Activated CD4-positive, alpha-beta T cell treated with anti-CD3 and anti-CD28 coated beads, Interleukin-10, Interleukin-2, amounts not matched to agents 100 ng/mL and 50 ng/mL, durations not matched to agents 16 hours and 8 hours (primary cell): ENCODE measurements at regions not wholly inside any gene's neighbourhood (a gene's known extent, or its start where the extent isn't known, plus 50 kb on each side); places are given as distances from the start of the nearest gene placed in this dataset.
"Not testable (repeated sequence)": the region's sequence is repeated elsewhere in the genome, so short reads cannot be mapped to it uniquely, and the experiment has no call there.

Experiments
- DNase-seq: peaks from one replicate; pipeline ENCODE4 v3.0.0-alpha.2; 2020

GRCh38 chr21:14825514-14825974 is 239.3 kb downstream of the NRIP1 start:
- DNase-seq: peak; percentile 55

DNA sequence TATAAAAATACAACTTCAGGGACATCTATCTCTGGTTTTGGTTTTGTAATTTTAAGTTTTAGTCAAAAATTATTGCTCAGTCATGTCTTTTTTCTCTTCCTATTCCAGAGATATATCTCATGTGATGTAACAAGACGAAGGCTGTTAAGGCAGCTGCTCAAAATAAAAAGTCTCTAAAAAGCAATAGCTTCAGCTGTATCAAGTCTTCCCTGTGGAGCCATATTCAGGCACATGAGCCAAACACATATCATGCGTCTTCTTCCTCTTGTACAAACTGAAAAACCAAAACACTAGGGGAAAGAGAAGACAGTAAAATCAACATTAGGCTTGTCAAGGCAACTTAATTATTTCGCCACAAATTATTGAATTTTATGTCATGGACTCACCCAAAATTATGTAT is 240.7 kb downstream of the NRIP1 start:
- no peak for DNase-seq

GRCh38 chr21:14817311-14817710 is 247.5 kb downstream of the NRIP1 start:
- DNase-seq: no peak

DNA sequence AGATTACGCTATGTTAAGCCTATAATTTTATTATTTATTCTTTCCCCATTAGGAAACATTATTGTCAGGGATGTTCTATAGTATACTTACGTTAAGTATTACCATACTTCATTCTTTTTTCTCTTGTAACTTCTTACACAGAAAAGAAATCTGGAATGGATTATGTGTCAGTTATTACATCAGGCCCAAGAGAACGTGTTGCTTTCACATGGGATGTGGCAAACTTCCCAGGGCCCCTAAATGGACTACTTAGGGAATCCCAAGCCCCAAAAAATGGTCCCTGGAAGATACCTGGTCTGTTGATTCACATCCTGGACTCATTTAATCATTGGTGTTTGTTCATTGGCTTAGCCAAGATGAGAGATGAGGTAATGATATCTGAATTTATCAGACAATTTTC is 249.8 kb downstream of the NRIP1 start:
- DNase-seq: no peak

GRCh38 chr21:14814282-14814681 is 250.5 kb downstream of the NRIP1 start:
- DNase-seq: peak; percentile 2

- DNase-seq: not testable (repeated sequence)
Observed at GRCh38 chr21:14804170-14804569, 258.1 kb upstream of the SAMSN1 start.

GRCh38 chr21:14797543-14797942 is 251.4 kb upstream of the SAMSN1 start:
- no peak for DNase-seq

DNA sequence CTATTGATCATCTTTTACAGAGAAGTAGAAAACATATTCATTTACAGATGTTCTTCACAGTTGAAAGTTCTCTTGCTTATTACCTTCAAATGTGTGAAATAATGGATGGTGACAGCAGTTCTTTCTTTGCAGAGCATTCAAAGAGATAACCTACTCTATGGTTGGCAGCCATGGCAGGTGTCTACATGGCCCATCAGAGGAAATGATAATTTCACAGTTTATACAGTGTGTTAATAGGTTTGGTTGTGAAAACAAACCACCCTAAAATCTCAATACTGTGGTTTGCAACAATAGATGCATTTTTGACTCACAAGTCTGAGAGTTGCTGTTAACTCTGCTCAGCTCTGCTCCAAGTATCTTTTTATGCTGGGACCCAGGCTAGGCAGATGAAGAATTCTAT is 241.2 kb upstream of the SAMSN1 start:
- no peak for DNase-seq

DNA sequence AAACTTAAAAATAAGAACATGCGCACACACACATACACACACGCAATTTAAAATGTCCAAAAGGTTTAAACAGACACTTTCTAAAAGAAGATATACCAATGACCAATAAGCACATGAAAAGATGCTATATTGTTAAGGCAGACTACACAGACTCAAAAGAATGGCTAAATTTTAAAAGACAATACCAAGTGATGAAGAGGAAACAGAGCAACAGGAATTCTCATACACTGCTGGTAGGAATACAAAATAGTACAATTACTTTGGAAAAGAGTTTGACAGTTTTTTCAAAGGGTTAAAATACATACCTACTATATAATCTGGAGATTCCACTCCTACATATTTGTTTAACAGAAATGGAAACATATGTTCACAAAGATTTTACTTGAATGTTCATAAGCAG is 239.6 kb upstream of the SAMSN1 start:
- no peak for DNase-seq

GRCh38 chr21:14773777-14774345 is 227.7 kb upstream of the SAMSN1 start:
- DNase-seq: peak; percentile 61

GRCh38 chr21:14771593-14771992 is 225.5 kb upstream of the SAMSN1 start:
- no peak for DNase-seq

DNA sequence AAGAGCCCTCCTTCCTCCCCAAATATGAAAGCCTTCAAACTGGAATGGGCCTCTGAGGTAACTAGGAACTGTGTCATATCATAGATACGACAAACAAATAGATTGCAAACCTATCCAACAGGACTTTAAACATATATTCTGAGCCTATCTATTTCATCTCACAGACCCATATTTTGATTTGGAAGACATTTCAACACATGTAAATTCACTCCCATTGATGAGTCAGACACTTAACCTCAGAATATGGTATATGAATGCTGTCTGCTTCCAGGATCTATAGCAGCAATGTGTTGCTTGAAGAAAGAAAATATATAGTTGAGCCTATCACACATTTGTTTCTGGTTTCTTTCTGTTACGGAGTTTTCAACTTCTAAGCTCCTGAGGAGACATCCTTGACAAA is 221.9 kb upstream of the SAMSN1 start:
- no peak for DNase-seq

DNA sequence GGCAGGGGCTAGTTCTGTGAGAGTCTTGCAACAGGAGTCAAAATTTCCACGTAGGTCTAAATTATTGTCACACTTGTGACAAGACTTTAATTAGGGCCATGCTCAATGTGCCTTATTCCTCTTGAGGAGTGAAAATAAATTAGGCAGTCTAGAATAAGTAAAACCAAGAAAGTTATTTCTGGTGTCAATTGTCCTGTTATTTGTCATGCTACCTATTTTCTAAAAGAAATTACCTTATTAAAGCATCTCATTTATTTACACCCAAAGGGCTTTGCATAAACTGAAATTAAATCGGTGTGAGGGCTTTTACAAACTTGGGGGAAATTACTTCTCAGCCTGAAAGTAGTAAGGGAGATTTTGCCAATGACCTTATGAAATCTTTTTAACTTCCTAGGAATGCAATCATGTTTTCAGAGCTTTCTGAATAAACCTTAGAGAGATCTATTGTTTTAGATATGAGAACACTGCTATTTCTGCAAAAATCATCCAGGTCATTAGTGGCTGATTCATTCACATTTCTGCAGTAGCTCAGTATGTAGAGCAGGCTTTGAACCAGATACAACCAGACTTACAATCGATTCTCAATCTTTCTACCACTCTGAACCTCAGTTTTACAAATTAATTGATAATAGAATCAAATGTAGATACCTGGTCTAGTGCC is 221.2 kb upstream of the SAMSN1 start:
- DNase-seq: no peak

DNA sequence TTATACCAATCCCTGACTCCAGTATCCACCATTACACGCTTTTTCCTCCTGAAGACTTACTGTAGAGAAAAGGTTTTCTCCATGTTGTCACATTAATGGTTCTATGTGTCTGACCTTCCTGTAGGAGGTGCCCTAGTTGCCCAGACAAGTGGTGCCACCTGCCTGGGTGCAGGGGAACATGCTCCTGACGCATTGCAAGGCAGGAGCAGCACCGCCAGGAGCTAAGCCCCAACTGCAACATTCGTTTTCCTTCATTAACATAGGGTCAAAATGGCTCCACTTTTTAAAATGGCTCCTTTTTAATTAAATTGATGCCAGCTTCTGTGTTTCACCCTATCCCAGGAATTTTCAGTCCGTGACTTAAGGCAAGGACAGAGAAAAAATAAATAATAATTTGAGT is 220.1 kb upstream of the SAMSN1 start:
- no peak for DNase-seq

DNA sequence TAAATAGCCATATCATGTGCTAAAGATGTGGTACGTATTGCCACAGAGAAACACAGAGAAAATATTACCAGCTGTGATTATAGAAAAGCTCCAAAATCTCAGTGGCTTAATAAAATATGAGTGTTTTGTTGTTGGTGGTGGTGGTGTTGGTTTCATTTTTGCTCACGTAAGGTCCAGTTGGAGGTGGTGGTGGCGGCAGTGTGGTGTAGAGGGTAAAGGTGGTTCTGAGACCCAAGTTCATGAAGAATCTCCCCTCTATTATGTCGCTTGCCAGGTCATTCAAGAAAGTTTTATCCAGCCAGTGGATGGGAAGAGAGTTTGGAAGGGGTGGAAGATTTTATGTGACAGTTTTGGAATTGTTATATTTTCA is 217.6 kb upstream of the SAMSN1 start:
- DNase-seq: peak; percentile 19

DNA sequence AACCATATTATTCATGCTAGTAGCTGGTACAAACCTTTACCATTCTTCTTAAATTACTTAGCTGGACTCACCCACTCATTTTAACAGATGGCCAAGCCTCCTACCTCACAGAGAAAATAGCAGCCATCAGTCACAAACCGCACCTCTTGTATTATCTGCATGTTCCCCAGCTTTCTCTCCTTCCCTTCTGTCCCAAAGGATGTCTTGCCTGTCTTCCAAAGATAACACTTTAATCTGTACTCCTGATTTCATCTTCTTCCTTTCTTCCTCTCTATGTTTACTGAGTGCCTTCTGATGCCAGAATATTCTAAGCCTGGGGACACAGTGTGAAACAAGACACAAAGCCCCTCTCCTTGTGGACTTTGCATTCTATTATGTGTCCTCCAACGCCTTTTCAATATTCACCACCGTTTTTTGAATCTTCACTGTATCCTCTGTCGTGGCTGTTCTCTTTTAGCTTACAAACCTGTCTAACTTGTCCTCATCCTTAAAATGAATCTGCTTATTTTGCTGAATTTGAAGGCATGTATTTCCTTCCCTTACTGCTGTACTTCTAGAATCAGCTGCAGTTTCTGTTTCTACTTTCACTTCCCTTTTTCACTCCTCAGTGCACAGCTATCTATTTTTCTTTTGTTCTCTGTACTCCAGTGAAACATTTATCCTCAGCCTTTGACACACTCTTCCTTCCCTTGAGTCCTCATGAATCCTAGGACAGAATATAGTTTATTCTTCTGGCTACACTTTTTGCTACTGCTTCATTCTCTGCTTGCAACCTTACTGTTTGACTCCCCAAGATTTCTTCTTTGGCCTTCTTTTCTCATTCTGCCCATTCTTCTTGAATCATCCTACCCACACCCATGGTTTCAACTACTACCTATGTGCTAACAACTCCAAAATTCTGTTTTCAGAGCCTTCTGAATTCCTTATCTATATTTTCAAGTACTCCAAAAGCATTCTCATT is 216.9 kb upstream of the SAMSN1 start:
- peak; percentile 53 for DNase-seq

- no peak for DNase-seq
Observed at GRCh38 chr21:14762327-14762726, 216.2 kb upstream of the SAMSN1 start.

- no peak for DNase-seq
Observed at GRCh38 chr21:14759285-14759684, 213.2 kb upstream of the SAMSN1 start.

- no peak for DNase-seq
Observed at GRCh38 chr21:14758849-14759248, 212.7 kb upstream of the SAMSN1 start.

DNA sequence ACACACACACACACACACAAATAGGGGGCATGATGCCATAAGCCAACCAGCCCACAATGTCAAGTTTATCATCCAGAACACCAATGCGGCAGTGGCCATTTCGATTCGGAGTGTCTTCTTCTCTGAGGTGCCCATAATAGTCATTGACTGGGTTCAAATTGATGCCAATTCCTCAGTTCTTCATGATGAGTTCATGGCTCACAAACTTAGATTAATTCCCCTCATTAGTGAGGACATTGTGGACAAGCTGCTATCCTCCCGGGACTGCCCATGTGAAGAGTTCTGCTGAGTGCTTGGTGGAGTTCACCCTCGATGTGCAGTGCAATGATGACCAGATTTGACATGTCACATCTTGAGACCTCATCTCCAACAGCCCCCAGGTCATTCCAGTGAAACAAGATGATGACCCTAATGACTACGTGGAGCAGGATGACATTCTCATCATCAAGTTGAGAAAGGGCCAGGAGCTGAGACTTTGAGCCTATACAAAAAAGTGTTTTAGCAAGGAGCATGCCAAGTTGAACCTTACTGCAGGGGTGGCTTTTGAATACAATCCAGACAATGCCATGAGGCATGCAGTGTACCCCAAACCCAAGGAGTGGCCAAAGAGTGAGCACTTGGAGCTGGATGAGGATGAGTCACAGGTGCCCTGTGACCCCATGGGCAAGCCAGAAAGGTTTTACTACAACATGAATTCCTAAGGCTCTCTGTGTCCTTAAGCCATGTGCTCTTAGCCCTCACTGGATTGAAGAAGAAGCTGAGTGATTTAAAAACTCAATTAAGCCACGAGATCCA is 211.6 kb upstream of the SAMSN1 start:
- DNase-seq: no peak

DNA sequence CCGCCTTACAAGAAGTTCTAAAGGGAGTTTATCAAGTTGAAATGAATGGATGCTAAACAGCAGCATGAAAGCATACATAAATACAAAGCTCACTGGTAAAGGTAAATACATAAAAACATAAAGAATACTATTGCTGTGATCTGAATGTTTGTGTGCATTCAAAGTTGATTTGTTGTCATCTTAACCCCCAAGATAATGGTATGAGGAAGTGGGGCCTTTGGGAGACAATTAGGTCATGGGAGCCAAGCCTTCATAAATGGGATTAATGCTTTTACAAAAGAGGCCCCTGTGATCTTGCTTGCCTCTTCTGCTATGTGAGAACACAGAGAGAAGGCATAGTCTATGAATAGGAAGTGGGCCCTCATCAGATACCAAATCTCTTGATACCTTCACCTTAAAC is 209.0 kb upstream of the SAMSN1 start:
- DNase-seq: no peak

DNA sequence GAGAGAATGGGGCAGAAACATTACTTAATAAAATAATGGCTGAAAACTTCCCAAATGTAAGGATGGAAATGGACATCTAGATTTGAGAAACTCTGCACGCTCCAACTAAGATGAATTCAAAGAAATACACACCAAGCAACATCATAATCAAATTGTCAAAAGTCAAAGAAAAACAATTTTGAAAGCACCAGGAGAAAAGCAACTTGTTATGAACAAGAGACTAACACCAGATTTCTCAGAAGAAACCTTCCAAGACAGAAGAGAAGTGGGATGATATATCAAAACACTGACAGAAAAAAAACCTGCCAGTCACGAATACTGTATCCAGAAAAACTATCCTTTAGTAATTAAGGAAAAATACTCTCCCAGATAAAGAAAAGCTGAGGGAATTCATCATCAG is 208.6 kb upstream of the SAMSN1 start:
- no peak for DNase-seq

DNA sequence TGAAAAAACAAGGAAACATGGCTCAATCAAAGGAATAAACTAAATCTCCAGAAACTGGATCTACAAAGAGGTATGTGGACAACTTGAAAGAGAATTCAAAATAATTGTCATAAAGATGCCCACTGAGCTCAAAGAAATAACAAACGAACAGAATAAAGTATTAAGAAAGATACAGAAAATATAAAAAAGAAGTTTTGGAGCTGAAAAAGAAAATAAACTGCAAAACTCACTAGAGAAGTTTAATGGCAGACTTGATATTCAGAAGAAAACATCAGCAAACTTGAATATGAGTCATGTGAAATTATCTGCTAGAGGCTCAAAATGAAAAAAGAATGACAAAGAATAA is 208.1 kb upstream of the SAMSN1 start:
- DNase-seq: no peak
